Dedifferentiated amniotic fluid mesenchymal stem cell (primary cell): ENCODE measurements at regions not wholly inside any gene's neighbourhood (a gene's known extent, or its start where the extent isn't known, plus 50 kb on each side); places are given as distances from the start of the nearest gene placed in this dataset.

Experiments
- DNase-seq: peaks from one replicate; pipeline ENCODE4 v3.0.0-alpha.2; 2016; ENCODE audit errors: extremely low spot score

GRCh38 chr9:109883623-109884022 lies 103.6 kb downstream of the PALM2AKAP2 start:
- no peak for DNase-seq

GRCh38 chr9:109886041-109886440 lies 106.0 kb downstream of the PALM2AKAP2 start:
- no peak for DNase-seq

GRCh38 chr9:109886617-109887016 lies 106.6 kb downstream of the PALM2AKAP2 start:
- no peak for DNase-seq

- peak; percentile 63 for DNase-seq
These were observed 107.1 kb downstream of the PALM2AKAP2 start for GRCh38 chr9:109887079-109887478.

GRCh38 chr9:109888695-109889094 lies 108.7 kb downstream of the PALM2AKAP2 start:
- DNase-seq = no peak

GRCh38 chr9:109889456-109889855 lies 109.5 kb downstream of the PALM2AKAP2 start:
- no peak for DNase-seq

GRCh38 chr9:109893241-109893640 lies 113.2 kb downstream of the PALM2AKAP2 start:
- DNase-seq = no peak

- DNase-seq = no peak
These were observed 114.5 kb downstream of the PALM2AKAP2 start for GRCh38 chr9:109894473-109894872.

- no peak for DNase-seq
These were observed 115.1 kb downstream of the PALM2AKAP2 start for GRCh38 chr9:109894921-109895758.

- DNase-seq = no peak
These were observed 121.2 kb downstream of the PALM2AKAP2 start for GRCh38 chr9:109901201-109901600.

GRCh38 chr9:109903515-109904138 lies 123.6 kb downstream of the PALM2AKAP2 start:
- peak; percentile 75 for DNase-seq

- no peak for DNase-seq
These were observed 124.7 kb downstream of the PALM2AKAP2 start for GRCh38 chr9:109904666-109905065.

GRCh38 chr9:109905472-109905871 lies 125.5 kb downstream of the PALM2AKAP2 start:
- DNase-seq = no peak

GRCh38 chr9:109906766-109907382 lies 126.9 kb downstream of the PALM2AKAP2 start:
- DNase-seq = no peak

GRCh38 chr9:109907400-109907799 lies 127.4 kb downstream of the PALM2AKAP2 start:
- DNase-seq = no peak

- no peak for DNase-seq
These were observed 127.9 kb downstream of the PALM2AKAP2 start for GRCh38 chr9:109907810-109908458.

- DNase-seq = peak; percentile 53
These were observed 128.7 kb downstream of the PALM2AKAP2 start for GRCh38 chr9:109908459-109909390.

- peak; percentile 66 for DNase-seq
These were observed 130.9 kb downstream of the PALM2AKAP2 start for GRCh38 chr9:109910671-109911518.

GRCh38 chr9:109912082-109912582 lies 132.1 kb downstream of the PALM2AKAP2 start:
- no peak for DNase-seq
